GM23338 (cell line): ENCODE measurements at regions not wholly inside any gene's neighbourhood (a gene's known extent, or its start where the extent isn't known, plus 50 kb on each side); places are given as distances from the start of the nearest gene placed in this dataset.
A peak's percentile ranks its signal among the peaks of the same experiment; 100 is the strongest.

Experiments
- ATAC-seq: fragments of 200-7000 bp; cut with Tn5 transposase; 3 replicates; pipeline ENCODE4 v1.9.1; 2020
- DNase-seq: peaks from one replicate; pipeline ENCODE4 v3.0.0-alpha.2; 2015; ENCODE audit warnings: low spot score
- H2AFZ ChIP-seq: fragments of 200-600 bp; sonication (generic); 2 replicates; pipeline ENCODE4 v1.8.0; 2016; ENCODE audit warnings: antibody characterized with exemption, mild to moderate bottlenecking, moderate library complexity
- H3F3A ChIP-seq: fragments of 200-600 bp; sonication (generic); replicated peaks from 2 replicates; pipeline ENCODE4 v1.8.0; 2017; ENCODE audit warnings: antibody characterized with exemption, mixed run types, low read depth
- H3K27ac ChIP-seq: fragments of 200-600 bp; sonication (generic); 2 replicates; pipeline ENCODE4 v1.6.1; 2016; ENCODE audit warnings: low read depth
- H3K27me3 ChIP-seq: fragments of 200-600 bp; sonication (generic); 2 replicates; pipeline ENCODE4 v1.8.0; 2016; ENCODE audit warnings: mild to moderate bottlenecking, mixed run types, moderate library complexity; ENCODE audit not compliant: insufficient read depth
- H3K36me3 ChIP-seq: fragments of 200-600 bp; sonication (generic); 2 replicates; pipeline ENCODE4 v1.8.0; 2016; ENCODE audit warnings: mild to moderate bottlenecking; ENCODE audit not compliant: insufficient read depth
- H3K4me1 ChIP-seq: fragments of 200-600 bp; sonication (generic); 2 replicates; pipeline ENCODE4 v1.8.0; 2016; ENCODE audit warnings: mild to moderate bottlenecking, moderate library complexity; ENCODE audit not compliant: insufficient read depth
- H3K4me2 ChIP-seq: fragments of 200-600 bp; sonication (generic); 2 replicates; pipeline ENCODE4 v1.7.1; 2017; ENCODE audit warnings: mixed run types
- H3K4me3 ChIP-seq: fragments of 200-600 bp; sonication (generic); 2 replicates; pipeline ENCODE4 v1.6.1; 2016; ENCODE audit warnings: mixed run types
- H3K79me2 ChIP-seq: fragments of 200-600 bp; sonication (generic); replicated peaks from 2 replicates; pipeline ENCODE4 v1.8.0; 2017; ENCODE audit warnings: mild to moderate bottlenecking; ENCODE audit not compliant: insufficient read depth
- H3K9me2 ChIP-seq: fragments of 200-600 bp; sonication (generic); 2 replicates; pipeline ENCODE4 v1.8.0; 2017; ENCODE audit not compliant: insufficient read depth
- H4K20me1 ChIP-seq: fragments of 200-600 bp; sonication (generic); replicated peaks from 2 replicates; pipeline ENCODE4 v1.8.0; 2017; ENCODE audit warnings: mild to moderate bottlenecking; ENCODE audit not compliant: insufficient read depth
- H3K27ac Mint-ChIP-seq: 2 replicates; pipeline ENCODE4 v1.8.0; 2020; ENCODE audit warnings: inconsistent platforms, mild to moderate bottlenecking, moderate library complexity, mixed read lengths
- H3K27me3 Mint-ChIP-seq: 3 replicates; pipeline ENCODE4 v1.8.0; 2022; ENCODE audit warnings: low read depth, mild to moderate bottlenecking, moderate library complexity, mixed read lengths, inconsistent platforms; ENCODE audit not compliant: insufficient read depth, poor library complexity
- H3K36me3 Mint-ChIP-seq: 3 replicates; pipeline ENCODE4 v1.8.0; 2021; ENCODE audit warnings: low read depth, mild to moderate bottlenecking, inconsistent platforms, moderate library complexity, mixed read lengths
- H3K4me1 Mint-ChIP-seq: 3 replicates; pipeline ENCODE4 v1.8.0; 2020; ENCODE audit warnings: mild to moderate bottlenecking, inconsistent platforms, mixed read lengths
- H3K4me3 Mint-ChIP-seq: 3 replicates; pipeline ENCODE4 v1.8.0; 2021; ENCODE audit warnings: moderate library complexity, mild to moderate bottlenecking, inconsistent platforms, mixed read lengths
- H3K9me3 Mint-ChIP-seq: 3 replicates; pipeline ENCODE4 v1.8.0; 2020; ENCODE audit warnings: moderate library complexity, mild to moderate bottlenecking, inconsistent platforms, mixed read lengths
- CTCF ChIP-seq, 2 experiments: fragments of 200-600 bp in 1 of 2; sonication (generic) in 1 of 2; conservative IDR thresholded peaks; 2 replicates each; pipeline versions ENCODE4 v1.5.1 to v1.6.1; 2016 to 2017; ENCODE audit warnings: antibody characterized with exemption in 2 of 2, low read depth in 2 of 2, mild to moderate bottlenecking in 2 of 2, moderate library complexity in 1 of 2
- ETS1 ChIP-seq: IDR thresholded peaks from 2 replicates; pipeline ENCODE4 v1.6.1; 2016; ENCODE audit warnings: antibody characterized with exemption
- EZH2phosphoT487 ChIP-seq: fragments of 200-600 bp; sonication (generic); IDR thresholded peaks from one replicate; pipeline ENCODE4 v1.8.1; 2018; ENCODE audit warnings: antibody characterized with exemption; ENCODE audit not compliant: unreplicated experiment
- JUNB ChIP-seq: IDR thresholded peaks from one replicate; pipeline ENCODE4 v1.6.1; 2016; ENCODE audit warnings: antibody characterized with exemption; ENCODE audit not compliant: unreplicated experiment
- POLR2AphosphoS5 ChIP-seq: IDR thresholded peaks from 2 replicates; pipeline ENCODE4 v1.6.1; 2016; ENCODE audit warnings: antibody characterized with exemption, low read depth
- REST ChIP-seq: IDR thresholded peaks from one replicate; pipeline ENCODE4 v1.6.1; 2018; ENCODE audit warnings: antibody characterized with exemption; ENCODE audit not compliant: unreplicated experiment
- ZNF462 ChIP-seq: fragments of 250-450 bp; sonication (Bioruptor Pico); IDR thresholded peaks from 2 replicates; pipeline ENCODE4 v1.5.0; 2020; ENCODE audit warnings: mild to moderate bottlenecking, moderate library complexity

- no peak for TF ChIP-seq CTCF (conservative IDR thresholded peaks at IDR 0.05; ENCODE audit: low read depth in 2 of 2)
- TF ChIP-seq REST = no peak
- TF ChIP-seq ZNF462 = 0 out of 2 replicates have a peak, but pooled peaks have one; percentile 13
- no peak for TF ChIP-seq EZH2phosphoT487
- no peak for TF ChIP-seq ETS1
- no peak for TF ChIP-seq JUNB
- TF ChIP-seq POLR2AphosphoS5 = no peak
- H3K36me3 Mint-ChIP-seq = no peaks in the 10 kb centered on the region
- no peak overlapping the region for H3K4me3 ChIP-seq
These were observed 431.1 kb upstream of the CDH19 start for GRCh38 chr18:67035026-67035425.

More at GRCh38 chr18:67035026-67035425, 431.1 kb upstream of the CDH19 start:
- no peaks in the 10 kb centered on the region for H3K27me3 ChIP-seq
- no peak for ATAC-seq
- peak; percentile 50 for DNase-seq
- H3K9me3 Mint-ChIP-seq = no peaks in the 10 kb centered on the region
- no peak overlapping the region; the same call in 1 of the 2 replicates for H3K27ac ChIP-seq
- H3K4me2 ChIP-seq = no peak overlapping the region
- no peaks in the 10 kb centered on the region for H3K79me2 ChIP-seq
- H3K4me1 Mint-ChIP-seq = peaks cover 8% of the 10 kb centered on the region
- no peaks in the 10 kb centered on the region for H3K36me3 ChIP-seq
- peak overlapping the region; percentile 2; the same call in 1 of the 2 replicates for H2AFZ ChIP-seq
- no peaks in the 10 kb centered on the region for H3F3A ChIP-seq
- H3K9me2 ChIP-seq = no peaks in the 10 kb centered on the region
- H3K27ac Mint-ChIP-seq = peak overlapping the region; percentile 88
- H3K4me3 Mint-ChIP-seq = peak overlapping the region; percentile 20; the same call in 2 of the 3 replicates
- H4K20me1 ChIP-seq = no peaks in the 10 kb centered on the region
- H3K27me3 Mint-ChIP-seq = peaks cover 2% of the 10 kb centered on the region
- no peaks in the 10 kb centered on the region for H3K4me1 ChIP-seq
